SK-N-DZ (cell line): ENCODE measurements at regions not wholly inside any gene's neighbourhood (a gene's known extent, or its start where the extent isn't known, plus 50 kb on each side); places are given as distances from the start of the nearest gene placed in this dataset.

Experiments
- DNase-seq: peaks from one replicate; pipeline ENCODE4 v3.0.0-alpha.2; 2015; ENCODE audit warnings: low spot score

- no peak for DNase-seq
These were observed 182.0 kb downstream of the ZNF330 start for GRCh38 chr4:141402712-141403111.

- DNase-seq, result no peak
These were observed 183.1 kb downstream of the ZNF330 start for GRCh38 chr4:141403782-141404181.

GRCh38 chr4:141406237-141406636, 185.5 kb downstream of the ZNF330 start:
- DNase-seq, result no peak

GRCh38 chr4:141409556-141409955, 188.9 kb downstream of the ZNF330 start:
- no peak for DNase-seq

- no peak for DNase-seq
These were observed 190.1 kb downstream of the ZNF330 start for GRCh38 chr4:141410839-141411238.

- DNase-seq, result no peak
These were observed 191.2 kb downstream of the ZNF330 start for GRCh38 chr4:141411936-141412335.

GRCh38 chr4:141413366-141413765, 192.7 kb downstream of the ZNF330 start:
- no peak for DNase-seq

- DNase-seq, result no peak
These were observed 195.0 kb downstream of the ZNF330 start for GRCh38 chr4:141415651-141416050.

GRCh38 chr4:141416219-141416618, 195.5 kb downstream of the ZNF330 start:
- no peak for DNase-seq

- no peak for DNase-seq
These were observed 196.1 kb downstream of the ZNF330 start for GRCh38 chr4:141416677-141417363.

- no peak for DNase-seq
These were observed 196.7 kb downstream of the ZNF330 start for GRCh38 chr4:141417387-141417786.

- no peak for DNase-seq
These were observed 204.4 kb downstream of the ZNF330 start for GRCh38 chr4:141425124-141425523.

- no peak for DNase-seq
These were observed 207.1 kb downstream of the ZNF330 start for GRCh38 chr4:141427726-141428296.

- no peak for DNase-seq
These were observed 206.4 kb upstream of the IL15 start for GRCh38 chr4:141429933-141430332.

- DNase-seq, result no peak
These were observed 205.7 kb upstream of the IL15 start for GRCh38 chr4:141430686-141431085.

GRCh38 chr4:141432000-141432712, 204.2 kb upstream of the IL15 start:
- no peak for DNase-seq

GRCh38 chr4:141435446-141436225, 200.7 kb upstream of the IL15 start:
- DNase-seq, result no peak

GRCh38 chr4:141439223-141439622, 197.2 kb upstream of the IL15 start:
- no peak for DNase-seq

GRCh38 chr4:141447761-141448160, 188.6 kb upstream of the IL15 start:
- DNase-seq, result no peak

- no peak for DNase-seq
These were observed 187.9 kb upstream of the IL15 start for GRCh38 chr4:141448490-141448889.

- no peak for DNase-seq
These were observed 186.5 kb upstream of the IL15 start for GRCh38 chr4:141449927-141450326.

GRCh38 chr4:141455651-141456050, 180.7 kb upstream of the IL15 start:
- DNase-seq, result no peak
